ENCODE measurements at regions not wholly inside any gene's neighbourhood (a gene's known extent, or its start where the extent isn't known, plus 50 kb on each side); places are given as distances from the start of the nearest gene placed in this dataset.
"Not testable (repeated sequence)": the region's sequence is repeated elsewhere in the genome, so short reads cannot be mapped to it uniquely, and the experiment has no call there.

DNA sequence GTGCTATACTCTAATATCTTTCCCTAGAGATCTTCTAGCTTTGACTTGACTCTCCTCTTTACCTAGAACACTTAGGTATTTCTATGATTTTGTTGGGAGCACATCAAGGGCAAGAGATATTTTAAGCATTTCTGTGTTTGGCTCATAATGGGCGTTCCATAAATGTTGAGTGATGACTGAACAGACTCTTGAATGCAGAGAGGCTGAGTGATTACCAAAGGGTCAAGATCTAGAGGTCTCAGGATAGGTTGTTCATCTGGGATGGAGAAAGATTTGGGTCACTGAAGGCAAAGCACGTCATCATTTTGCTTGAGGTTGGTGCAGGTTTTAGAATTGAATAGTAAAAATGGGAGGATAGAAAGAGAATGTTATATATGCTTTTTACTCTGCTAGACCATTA, 705.4 kb upstream of the B3GALT2 start:
- 80 to 84% methylated on average over 2 of the region's 2 CpGs for WGBS, 2 donors
- Histone ChIP-seq H3K4me3 (no peak overlapping the region), H3K27ac (no peak overlapping the region), H3K36me3 (no peaks in the 10 kb centered on the region), H3K9me3 (no peaks in the 10 kb centered on the region), H3K4me1 (peaks cover 0 to 4% (median 0%) of the 10 kb centered on the region in 4 donors), H3K27me3 (no peaks in the 10 kb centered on the region)
- DNase-seq (ENCODE audit: low spot score in 2 of 2) = no peak
- TF ChIP-seq, protein P1, sequence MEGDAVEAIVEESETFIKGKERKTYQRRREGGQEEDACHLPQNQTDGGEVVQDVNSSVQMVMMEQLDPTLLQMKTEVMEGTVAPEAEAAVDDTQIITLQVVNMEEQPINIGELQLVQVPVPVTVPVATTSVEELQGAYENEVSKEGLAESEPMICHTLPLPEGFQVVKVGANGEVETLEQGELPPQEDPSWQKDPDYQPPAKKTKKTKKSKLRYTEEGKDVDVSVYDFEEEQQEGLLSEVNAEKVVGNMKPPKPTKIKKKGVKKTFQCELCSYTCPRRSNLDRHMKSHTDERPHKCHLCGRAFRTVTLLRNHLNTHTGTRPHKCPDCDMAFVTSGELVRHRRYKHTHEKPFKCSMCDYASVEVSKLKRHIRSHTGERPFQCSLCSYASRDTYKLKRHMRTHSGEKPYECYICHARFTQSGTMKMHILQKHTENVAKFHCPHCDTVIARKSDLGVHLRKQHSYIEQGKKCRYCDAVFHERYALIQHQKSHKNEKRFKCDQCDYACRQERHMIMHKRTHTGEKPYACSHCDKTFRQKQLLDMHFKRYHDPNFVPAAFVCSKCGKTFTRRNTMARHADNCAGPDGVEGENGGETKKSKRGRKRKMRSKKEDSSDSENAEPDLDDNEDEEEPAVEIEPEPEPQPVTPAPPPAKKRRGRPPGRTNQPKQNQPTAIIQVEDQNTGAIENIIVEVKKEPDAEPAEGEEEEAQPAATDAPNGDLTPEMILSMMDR (IDR thresholded peaks at IDR 0.05) = no peak
- no peak for TF ChIP-seq POLR2A (IDR thresholded peaks at IDR 0.05)
- TF ChIP-seq EP300 (IDR thresholded peaks at IDR 0.05) = no peak

DNA sequence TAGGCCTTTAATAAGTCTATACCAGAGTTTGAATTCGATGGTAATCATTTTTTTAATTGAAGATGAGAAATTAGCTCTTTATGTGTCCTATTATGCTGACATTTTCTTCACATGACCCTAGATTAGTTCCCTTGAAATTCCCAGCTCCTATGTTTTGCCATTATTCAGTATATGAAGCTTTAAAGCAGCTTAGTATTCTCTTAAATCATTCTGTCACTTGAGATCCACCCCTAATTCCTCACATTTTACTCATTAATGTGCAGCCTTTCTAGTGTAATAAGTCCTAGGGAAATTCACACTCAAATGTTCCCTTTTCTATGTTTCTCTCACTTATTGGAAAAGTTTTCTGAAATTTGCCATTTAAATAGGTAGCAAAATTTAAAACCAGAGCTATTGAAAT, 704.5 kb upstream of the B3GALT2 start:
- 71 to 77% methylated on average over 1 of the region's 1 CpG for WGBS, 2 donors
- TF ChIP-seq EP300 (IDR thresholded peaks at IDR 0.05) (no peak), POLR2A (IDR thresholded peaks at IDR 0.05) (no peak)
- TF ChIP-seq, protein P1 (IDR thresholded peaks at IDR 0.05) = no peak
- no peaks in the 10 kb centered on the region for H3K36me3 ChIP-seq
- H3K27me3 ChIP-seq = no peaks in the 10 kb centered on the region
- no peak overlapping the region for H3K27ac ChIP-seq
- no peak for DNase-seq (ENCODE audit: low spot score in 2 of 2)
- no peaks in the 10 kb centered on the region for H3K9me3 ChIP-seq
- no peak overlapping the region for H3K4me3 ChIP-seq
- peaks cover 0 to 4% (median 0%) of the 10 kb centered on the region in 4 donors for H3K4me1 ChIP-seq

DNA sequence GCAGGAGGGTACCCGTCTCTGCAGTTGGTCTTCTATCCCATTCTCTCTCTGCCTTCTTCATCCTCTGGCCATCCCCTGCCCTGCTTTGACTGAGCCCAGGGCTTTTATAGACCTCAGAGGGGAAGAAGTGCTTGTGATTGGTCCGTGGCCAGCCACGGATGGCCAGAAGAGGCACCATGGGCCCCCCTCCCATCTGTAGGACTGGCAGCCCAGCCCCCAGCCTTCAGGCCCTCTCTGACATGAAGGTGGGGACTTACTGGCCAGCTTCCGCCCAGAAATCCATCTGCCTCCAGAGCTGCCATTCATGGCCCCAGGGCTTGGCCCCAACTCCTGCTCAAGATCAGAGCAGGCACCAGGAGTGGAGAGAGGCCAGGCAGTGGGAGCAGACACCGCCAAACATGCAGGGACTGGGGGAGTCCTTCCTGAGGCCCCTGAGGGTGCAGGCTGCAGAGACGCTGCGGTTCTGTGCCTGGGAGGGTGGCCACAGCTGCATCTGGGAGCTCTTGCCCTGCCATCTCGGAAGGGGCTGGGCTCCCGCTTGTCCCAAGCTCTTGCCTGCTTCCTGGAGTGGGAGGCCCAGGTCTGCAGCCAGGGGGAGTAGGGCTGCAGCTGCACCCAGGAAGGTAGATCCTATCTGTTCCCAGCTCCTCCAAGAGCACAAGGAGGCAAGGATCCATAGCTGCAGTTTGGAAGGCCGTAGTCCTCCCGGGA, 698.6 kb upstream of the B3GALT2 start:
- Histone ChIP-seq H3K36me3 (no peaks in the 10 kb centered on the region), H3K9me3 (no peaks in the 10 kb centered on the region), H3K4me1 (no peaks in the 10 kb centered on the region), H3K27ac (no peak overlapping the region), H3K27me3 (no peaks in the 10 kb centered on the region), H3K4me3 (no peak overlapping the region)
- WGBS, 2 donors = 92 to 96% methylated on average over 7 to 10 of the region's 11 CpGs
- DNase-seq (ENCODE audit: low spot score in 2 of 2) = no peak
- TF ChIP-seq EP300 (IDR thresholded peaks at IDR 0.05) = no peak
- no peak for TF ChIP-seq POLR2A (IDR thresholded peaks at IDR 0.05)
- TF ChIP-seq, protein P1 (IDR thresholded peaks at IDR 0.05) = no peak

DNA sequence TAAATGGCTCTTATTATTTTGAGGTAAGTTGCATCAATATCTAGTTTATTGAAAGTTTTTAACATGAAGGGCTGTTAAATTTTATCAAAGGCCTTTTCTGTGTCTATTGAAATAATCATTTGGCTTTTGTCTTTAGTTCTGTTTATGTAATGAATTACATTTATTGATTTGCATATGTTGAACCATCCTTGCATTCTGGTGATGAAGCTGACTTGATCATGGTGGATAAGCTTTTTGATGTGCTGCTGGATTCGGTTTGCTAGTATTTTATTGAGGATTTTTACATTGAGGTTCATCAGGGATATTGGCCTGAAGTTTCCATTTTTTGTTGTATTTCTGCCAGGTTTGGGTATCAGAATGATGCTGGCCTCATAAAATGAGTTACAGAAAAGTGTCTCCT, 691.5 kb upstream of the B3GALT2 start:
- H3K27ac ChIP-seq; DNase-seq (ENCODE audit: low spot score in 2 of 2); H3K4me3 ChIP-seq; H3K36me3 ChIP-seq; H3K27me3 ChIP-seq; H3K4me1 ChIP-seq: not testable (repeated sequence)
- H3K9me3 ChIP-seq = peaks cover 0 to 18% (median 5%) of the 10 kb centered on the region in 4 donors
- 81 to 88% methylated on average over 1 of the region's 1 CpG for WGBS, 2 donors

DNA sequence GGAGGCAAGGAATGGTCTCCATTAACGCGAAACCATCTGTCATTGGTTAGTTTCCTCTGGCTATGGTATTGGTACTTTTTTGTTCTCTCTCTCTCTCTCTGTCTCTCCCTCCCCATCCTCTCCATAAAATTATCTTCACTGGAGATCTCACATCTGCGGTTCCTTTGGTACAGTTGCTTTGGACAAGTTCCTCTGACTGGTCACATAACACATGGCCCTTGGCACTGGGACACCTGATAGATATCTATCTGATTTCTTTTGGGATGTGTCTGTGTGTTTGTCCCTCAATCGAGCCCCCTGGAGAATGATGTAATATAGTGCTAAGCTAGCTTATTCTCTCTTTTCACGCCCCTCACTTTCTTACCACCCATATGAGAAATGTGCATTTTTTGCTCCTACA, 682.0 kb upstream of the B3GALT2 start:
- Histone ChIP-seq H3K9me3 (peaks cover 0 to 4% (median 0%) of the 10 kb centered on the region in 4 donors), H3K27me3 (no peaks in the 10 kb centered on the region), H3K4me1 (no peaks in the 10 kb centered on the region), H3K27ac (no peak overlapping the region), H3K36me3 (no peaks in the 10 kb centered on the region), H3K4me3 (no peak overlapping the region)
- WGBS, 2 donors = 85% methylated on average over 5 of the region's 5 CpGs
- DNase-seq (ENCODE audit: low spot score in 2 of 2) = no peak
- TF ChIP-seq, protein P1 (IDR thresholded peaks at IDR 0.05) = no peak
- no peak for TF ChIP-seq EP300 (IDR thresholded peaks at IDR 0.05)
- no peak for TF ChIP-seq POLR2A (IDR thresholded peaks at IDR 0.05)
